Caco-2 (cell line): ENCODE measurements at regions not wholly inside any gene's neighbourhood (a gene's known extent, or its start where the extent isn't known, plus 50 kb on each side); places are given as distances from the start of the nearest gene placed in this dataset.

Experiments
- BruUV-seq: library from RNA; stranded (reverse); fragments of 400-500 nt; replicated peaks from 2 replicates; lab custom pipeline; 2021; lab: Mats Ljungman, UMichigan
- CTCF ChIA-PET: fragments of 300-600 bp; sonication (Branson Sonifier 250); formaldehyde crosslinking; loops from one replicate; lab custom pipeline; 2022; ENCODE audit warnings: antibody characterized with exemption; lab: Charles Lee
- POLR2A ChIA-PET: fragments of 300-600 bp; sonication (Branson Sonifier 250); formaldehyde crosslinking; loops from one replicate; lab custom pipeline; 2022; ENCODE audit warnings: antibody characterized with exemption; lab: Charles Lee
- DNase-seq, 2 experiments: peaks; one replicate each; pipeline versions ENCODE4 v3.0.0 to v3.0.0-alpha.2; 2020 to 2022
- H3K27me3 ChIP-seq: replicated peaks from 2 replicates; pipeline ENCODE4 v1.6.0; 2011; ENCODE audit warnings: low read length; ENCODE audit not compliant: control insufficient read depth, insufficient read depth
- H3K36me3 ChIP-seq: 2 replicates; pipeline ENCODE4 v1.5.1; 2011; ENCODE audit warnings: low read length; ENCODE audit not compliant: control insufficient read depth, insufficient read depth
- H3K4me1 ChIP-seq: fragments of 250-450 bp; sonication (Bioruptor Pico); 2 replicates; pipeline ENCODE4 v1.5.1; 2020; ENCODE audit warnings: mild to moderate bottlenecking
- H3K4me3 ChIP-seq: 2 replicates; pipeline ENCODE4 v1.5.1; 2011; ENCODE audit warnings: low read depth, mild to moderate bottlenecking, control low read depth, low read length
- H3K9me3 ChIP-seq: fragments of 250-450 bp; sonication (Bioruptor Pico); 2 replicates; pipeline ENCODE4 v1.5.1; 2020; ENCODE audit warnings: mild to moderate bottlenecking, moderate library complexity
- H3K27ac Mint-ChIP-seq: one replicate; pipeline ENCODE4 v1.8.0; 2022; ENCODE audit warnings: mixed read lengths; ENCODE audit not compliant: unreplicated experiment
- H3K27me3 Mint-ChIP-seq: one replicate; pipeline ENCODE4 v1.8.0; 2022; ENCODE audit warnings: mixed read lengths; ENCODE audit not compliant: insufficient read depth, unreplicated experiment
- H3K36me3 Mint-ChIP-seq: one replicate; pipeline ENCODE4 v1.8.0; 2022; ENCODE audit warnings: mild to moderate bottlenecking, mixed read lengths; ENCODE audit not compliant: insufficient read depth, unreplicated experiment
- H3K4me1 Mint-ChIP-seq: one replicate; pipeline ENCODE4 v1.8.0; 2022; ENCODE audit warnings: low read depth, mixed read lengths; ENCODE audit not compliant: unreplicated experiment
- H3K4me3 Mint-ChIP-seq: one replicate; pipeline ENCODE4 v1.8.0; 2022; ENCODE audit warnings: mild to moderate bottlenecking, moderate library complexity, mixed read lengths; ENCODE audit not compliant: unreplicated experiment
- H3K9me3 Mint-ChIP-seq: one replicate; pipeline ENCODE4 v1.8.0; 2022; ENCODE audit warnings: mixed read lengths; ENCODE audit not compliant: unreplicated experiment
- CTCF ChIP-seq, 2 experiments: fragments of 200-600 bp in 1 of 2; IDR thresholded peaks; 1 replicate in 1 of 2; 2 replicates in 1 of 2; pipeline versions ENCODE4 v1.5.1 to v1.8.0; 2011 to 2022; ENCODE audit warnings: antibody characterized with exemption in 1 of 2, control low read depth in 1 of 2, inconsistent platforms in 1 of 2, low read depth in 1 of 2, low read length in 1 of 2, mild to moderate bottlenecking in 1 of 2, moderate library complexity in 1 of 2; ENCODE audit not compliant: insufficient read depth in 1 of 2, severe bottlenecking in 1 of 2, unreplicated experiment in 1 of 2
- intact Hi-C: fragments of 100-400 bp; cut with micrococcal nuclease; formaldehyde crosslinking; loops from one replicate; pipeline ENCODE4 v1.10.0; 2022; ENCODE audit not compliant: unreplicated experiment

- Mint-ChIP-seq H3K36me3 (no peaks in the 10 kb centered on the region), H3K9me3 (no peaks in the 10 kb centered on the region), H3K4me3 (no peak overlapping the region), H3K27ac (no peak overlapping the region), H3K4me1 (no peaks in the 10 kb centered on the region), H3K27me3 (no peaks in the 10 kb centered on the region)
- POLR2A ChIA-PET: no interaction called here
- H3K4me1 ChIP-seq: no peaks in the 10 kb centered on the region
- CTCF ChIA-PET: no interaction called here
- DNase-seq: no peak
- H3K9me3 ChIP-seq: no peaks in the 10 kb centered on the region
- no peaks in the 10 kb centered on the region for H3K27me3 ChIP-seq
- intact Hi-C loops: no loop called here
- no peaks in the 10 kb centered on the region for H3K36me3 ChIP-seq
- no peak overlapping the region for H3K4me3 ChIP-seq
- no TSS peak for BruUV-seq
- TF ChIP-seq CTCF (IDR thresholded peaks at IDR 0.05; ENCODE audit: insufficient read depth in 1 of 2, low read depth in 1 of 2, low read length in 1 of 2, severe bottlenecking in 1 of 2, unreplicated experiment in 1 of 2): no peak
Measured at GRCh38 chr4:137651128-137651527, 118.8 kb upstream of the PCDH18 start.

GRCh38 chr4:137649711-137650450 is 117.6 kb upstream of the PCDH18 start:
- Histone ChIP-seq H3K4me3 (no peak overlapping the region), H3K9me3 (no peaks in the 10 kb centered on the region), H3K36me3 (no peaks in the 10 kb centered on the region), H3K27me3 (no peaks in the 10 kb centered on the region), H3K4me1 (no peaks in the 10 kb centered on the region)
- H3K27me3 Mint-ChIP-seq: no peaks in the 10 kb centered on the region
- POLR2A ChIA-PET: no interaction called here
- no peak overlapping the region for H3K27ac Mint-ChIP-seq
- H3K4me3 Mint-ChIP-seq: no peak overlapping the region
- DNase-seq: no peak
- intact Hi-C loops: no loop called here
- CTCF ChIA-PET: no interaction called here
- no peaks in the 10 kb centered on the region for H3K9me3 Mint-ChIP-seq
- no peak for TF ChIP-seq CTCF (IDR thresholded peaks at IDR 0.05; ENCODE audit: insufficient read depth in 1 of 2, low read depth in 1 of 2, low read length in 1 of 2, severe bottlenecking in 1 of 2, unreplicated experiment in 1 of 2)
- BruUV-seq: no TSS peak
- no peaks in the 10 kb centered on the region for H3K4me1 Mint-ChIP-seq
- H3K36me3 Mint-ChIP-seq: no peaks in the 10 kb centered on the region

- no peak for DNase-seq
- ChIA-PET POLR2A (no interaction called here), CTCF (no interaction called here)
- Histone ChIP-seq H3K27me3 (no peaks in the 10 kb centered on the region), H3K36me3 (no peaks in the 10 kb centered on the region), H3K4me1 (no peaks in the 10 kb centered on the region), H3K9me3 (no peaks in the 10 kb centered on the region), H3K4me3 (no peak overlapping the region)
- H3K36me3 Mint-ChIP-seq: no peaks in the 10 kb centered on the region
- H3K4me1 Mint-ChIP-seq: no peaks in the 10 kb centered on the region
- no peaks in the 10 kb centered on the region for H3K9me3 Mint-ChIP-seq
- no TSS peak for BruUV-seq
- H3K4me3 Mint-ChIP-seq: no peak overlapping the region
- no peak for TF ChIP-seq CTCF (IDR thresholded peaks at IDR 0.05; ENCODE audit: insufficient read depth in 1 of 2, low read depth in 1 of 2, low read length in 1 of 2, severe bottlenecking in 1 of 2, unreplicated experiment in 1 of 2)
- no peak overlapping the region for H3K27ac Mint-ChIP-seq
- H3K27me3 Mint-ChIP-seq: no peaks in the 10 kb centered on the region
- intact Hi-C loops: no loop called here
Measured at GRCh38 chr4:137648531-137648930, 116.2 kb upstream of the PCDH18 start.
